ENCODE measurements at regions not wholly inside any gene's neighbourhood (a gene's known extent, or its start where the extent isn't known, plus 50 kb on each side); places are given as distances from the start of the nearest gene placed in this dataset.

- H3K36me3 ChIP-seq (ENCODE audit: insufficient read depth, low read length, poor library complexity, severe bottlenecking) = no peaks in the 10 kb centered on the region
- POLR2A ChIA-PET (ENCODE audit: low non-redundant PET) = no interaction called here
Measured at GRCh38 chr20:56873836-56874235, 244.7 kb downstream of the TFAP2C start.

GRCh38 chr20:56875052-56875659, 246.1 kb downstream of the TFAP2C start:
- DNase-seq (ENCODE audit: low spot score) = no peak
- Histone ChIP-seq H3K4me3 (ENCODE audit: low read depth, low read length, poor library complexity, severe bottlenecking) (no peak overlapping the region), H3K36me3 (ENCODE audit: insufficient read depth, low read length, poor library complexity, severe bottlenecking) (no peaks in the 10 kb centered on the region), H3K4me1 (ENCODE audit: insufficient read depth, low read length, poor library complexity, severe bottlenecking) (no peaks in the 10 kb centered on the region), H3K9me3 (ENCODE audit: low read depth, low read length, poor library complexity, severe bottlenecking) (no peaks in the 10 kb centered on the region), H3K27me3 (replicated peaks; ENCODE audit: insufficient read depth, low read depth, low read length, poor library complexity) (peaks cover 20% of the 10 kb centered on the region), H3K27ac (ENCODE audit: low read depth, low read length, poor library complexity, severe bottlenecking) (no peak overlapping the region)
- ChIA-PET POLR2A (ENCODE audit: low non-redundant PET) (no interaction called here), CTCF (no interaction called here)
- intact Hi-C loops (cut with micrococcal nuclease; ENCODE audit: unreplicated experiment) = no loop called here
- TF ChIP-seq CTCF (conservative IDR thresholded peaks at IDR 0.05; ENCODE audit: low read depth, low read length) = no peak
- no peak for TF ChIP-seq EZH2 (IDR thresholded peaks at IDR 0.05; ENCODE audit: borderline replicate concordance, low read depth, low read length, poor library complexity, severe bottlenecking)
- BruUV-seq (replicated peaks) = no TSS peak

More at GRCh38 chr20:56873836-56874235, 244.7 kb downstream of the TFAP2C start:
- BruUV-seq (replicated peaks) = no TSS peak
- no peak overlapping the region for H3K4me3 ChIP-seq (ENCODE audit: low read depth, low read length, poor library complexity, severe bottlenecking)
- intact Hi-C loops (cut with micrococcal nuclease; ENCODE audit: unreplicated experiment) = no loop called here
- CTCF ChIA-PET = no interaction called here
- no peaks in the 10 kb centered on the region for H3K9me3 ChIP-seq (ENCODE audit: low read depth, low read length, poor library complexity, severe bottlenecking)
- peaks cover 23% of the 10 kb centered on the region for H3K27me3 ChIP-seq (replicated peaks; ENCODE audit: insufficient read depth, low read depth, low read length, poor library complexity)
- H3K4me1 ChIP-seq (ENCODE audit: insufficient read depth, low read length, poor library complexity, severe bottlenecking) = no peaks in the 10 kb centered on the region
- no peak for DNase-seq (ENCODE audit: low spot score)
- TF ChIP-seq EZH2 (IDR thresholded peaks at IDR 0.05; ENCODE audit: borderline replicate concordance, low read depth, low read length, poor library complexity, severe bottlenecking) (no peak), CTCF (conservative IDR thresholded peaks at IDR 0.05; ENCODE audit: low read depth, low read length) (no peak)
- no peak overlapping the region for H3K27ac ChIP-seq (ENCODE audit: low read depth, low read length, poor library complexity, severe bottlenecking)

GRCh38 chr20:56875803-56876202, 246.7 kb downstream of the TFAP2C start:
- H3K36me3 ChIP-seq (ENCODE audit: insufficient read depth, low read length, poor library complexity, severe bottlenecking) = no peaks in the 10 kb centered on the region
- no peaks in the 10 kb centered on the region for H3K9me3 ChIP-seq (ENCODE audit: low read depth, low read length, poor library complexity, severe bottlenecking)
- no peak for DNase-seq (ENCODE audit: low spot score)
- no peak overlapping the region for H3K4me3 ChIP-seq (ENCODE audit: low read depth, low read length, poor library complexity, severe bottlenecking)
- intact Hi-C loops (cut with micrococcal nuclease; ENCODE audit: unreplicated experiment) = no loop called here
- ChIA-PET CTCF (no interaction called here), POLR2A (ENCODE audit: low non-redundant PET) (no interaction called here)
- no TSS peak for BruUV-seq (replicated peaks)
- H3K27ac ChIP-seq (ENCODE audit: low read depth, low read length, poor library complexity, severe bottlenecking) = no peak overlapping the region
- TF ChIP-seq EZH2 (IDR thresholded peaks at IDR 0.05; ENCODE audit: borderline replicate concordance, low read depth, low read length, poor library complexity, severe bottlenecking) (no peak), CTCF (conservative IDR thresholded peaks at IDR 0.05; ENCODE audit: low read depth, low read length) (no peak)
- peaks cover 20% of the 10 kb centered on the region for H3K27me3 ChIP-seq (replicated peaks; ENCODE audit: insufficient read depth, low read depth, low read length, poor library complexity)
- H3K4me1 ChIP-seq (ENCODE audit: insufficient read depth, low read length, poor library complexity, severe bottlenecking) = no peaks in the 10 kb centered on the region
